HG02870 (cell line): ENCODE measurements at regions not wholly inside any gene's neighbourhood (a gene's known extent, or its start where the extent isn't known, plus 50 kb on each side); places are given as distances from the start of the nearest gene placed in this dataset.

Source experiments
- ATAC-seq: cut with Tn5 transposase; IDR thresholded peaks from one replicate; pipeline ENCODE4 v1.9.1; 2021; ENCODE audit warnings: mild to moderate bottlenecking, moderate library complexity; ENCODE audit not compliant: unreplicated experiment

- ATAC-seq = no peak
These were observed 58.0 kb upstream of the ARRDC3 start for GRCh38 chr5:91441082-91441481.

- no peak for ATAC-seq
These were observed 55.8 kb upstream of the ARRDC3 start for GRCh38 chr5:91438871-91439270.

- no peak for ATAC-seq
These were observed 53.1 kb upstream of the ARRDC3 start for GRCh38 chr5:91436241-91436640.

GRCh38 chr5:91434348-91434747 lies 51.2 kb upstream of the ARRDC3 start:
- ATAC-seq = peak; percentile 58

GRCh38 chr5:91433861-91434260 lies 50.7 kb upstream of the ARRDC3 start:
- ATAC-seq = peak; percentile 23
